Activated CD4-positive, alpha-beta T cell treated with anti-CD3 and anti-CD28 coated beads, Interleukin-10, Interleukin-2, amounts not matched to agents 100 ng/mL and 50 ng/mL, durations not matched to agents 16 hours and 8 hours (primary cell): ENCODE measurements at regions not wholly inside any gene's neighbourhood (a gene's known extent, or its start where the extent isn't known, plus 50 kb on each side); places are given as distances from the start of the nearest gene placed in this dataset.

Source experiments
- DNase-seq: peaks from one replicate; pipeline ENCODE4 v3.0.0-alpha.2; 2020

- DNase-seq = no peak
Measured at GRCh38 chr12:93043877-93044209, 114.7 kb upstream of the EEA1 start.

- no peak for DNase-seq
Measured at GRCh38 chr12:93047118-93047517, 118.0 kb upstream of the EEA1 start.

- DNase-seq = no peak
Measured at GRCh38 chr12:93048656-93049055, 119.6 kb upstream of the EEA1 start.

- no peak for DNase-seq
Measured at GRCh38 chr12:93050026-93050747, 121.1 kb upstream of the EEA1 start.

- DNase-seq = no peak
Measured at GRCh38 chr12:93050748-93051081, 121.6 kb upstream of the EEA1 start.

GRCh38 chr12:93054021-93054420 lies 124.9 kb upstream of the EEA1 start:
- DNase-seq = no peak

GRCh38 chr12:93055221-93055620 lies 126.1 kb upstream of the EEA1 start:
- DNase-seq = no peak

GRCh38 chr12:93056971-93057535 lies 128.0 kb upstream of the EEA1 start:
- no peak for DNase-seq

GRCh38 chr12:93058280-93058679 lies 129.2 kb upstream of the EEA1 start:
- DNase-seq = no peak

- DNase-seq = no peak
Measured at GRCh38 chr12:93059288-93059687, 130.2 kb upstream of the EEA1 start.

- no peak for DNase-seq
Measured at GRCh38 chr12:93059925-93060665, 131.0 kb upstream of the EEA1 start.

GRCh38 chr12:93060666-93061472 lies 131.8 kb upstream of the EEA1 start:
- DNase-seq = no peak

- no peak for DNase-seq
Measured at GRCh38 chr12:93061473-93062419, 132.7 kb upstream of the EEA1 start.

GRCh38 chr12:93065896-93066295 lies 136.8 kb upstream of the EEA1 start:
- DNase-seq = no peak

- DNase-seq = no peak
Measured at GRCh38 chr12:93072340-93072739, 143.2 kb upstream of the EEA1 start.

GRCh38 chr12:93073324-93073723 lies 144.2 kb upstream of the EEA1 start:
- DNase-seq = no peak

GRCh38 chr12:93078059-93078458 lies 149.0 kb upstream of the EEA1 start:
- no peak for DNase-seq

GRCh38 chr12:93078577-93078976 lies 149.5 kb upstream of the EEA1 start:
- no peak for DNase-seq

- no peak for DNase-seq
Measured at GRCh38 chr12:93079271-93079670, 150.2 kb upstream of the EEA1 start.

- no peak for DNase-seq
Measured at GRCh38 chr12:93079976-93080375, 150.9 kb upstream of the EEA1 start.

GRCh38 chr12:93080452-93080851 lies 151.4 kb upstream of the EEA1 start:
- no peak for DNase-seq

- no peak for DNase-seq
Measured at GRCh38 chr12:93080994-93081809, 152.1 kb upstream of the EEA1 start.
